Ascending aorta (tissue), 2 donors: ENCODE measurements at regions not wholly inside any gene's neighbourhood (a gene's known extent, or its start where the extent isn't known, plus 50 kb on each side); places are given as distances from the start of the nearest gene placed in this dataset.

Experiments used
- DNase-seq, 2 donors: peaks; one replicate each; pipeline ENCODE4 v3.0.0-alpha.2; 2019; ENCODE audit warnings: low spot score in 2 of 2
- H3K27ac ChIP-seq, 2 donors: fragments of 200-600 bp; sonication (generic); one replicate each; pipeline ENCODE4 v1.5.1; 2016 to 2017; ENCODE audit warnings: mild to moderate bottlenecking in 1 of 2
- H3K27me3 ChIP-seq: fragments of 200-600 bp; sonication (generic); one replicate; pipeline ENCODE4 v1.5.1; 2017
- H3K36me3 ChIP-seq, 2 donors: fragments of 200-600 bp; sonication (generic); one replicate each; pipeline ENCODE4 v1.5.1; 2016
- H3K4me1 ChIP-seq, 2 donors: fragments of 200-600 bp; sonication (generic); one replicate each; pipeline ENCODE4 v1.5.1; 2016 to 2017; ENCODE audit warnings: mild to moderate bottlenecking in 1 of 2
- H3K4me3 ChIP-seq, 2 donors: fragments of 200-600 bp; sonication (generic); one replicate each; pipeline ENCODE4 v1.5.1; 2016 to 2017; ENCODE audit warnings: mild to moderate bottlenecking in 1 of 2
- H3K9me3 ChIP-seq, 2 donors: fragments of 200-600 bp; sonication (generic); one replicate each; pipeline ENCODE4 v1.5.1; 2016
- intact Hi-C: fragments of 100-400 bp; cut with DNase I; formaldehyde crosslinking; loops from one replicate; pipeline ENCODE4 v1.15.1; 2023
- TF ChIP-seq, protein P1 (sequence below), 3 experiments: fragments of 200-600 bp in 2 of 3; fragments of 450-650 bp in 1 of 3; sonication (generic) in 2 of 3; IDR thresholded peaks; one replicate each; pipeline ENCODE4 v1.5.1; 2016 to 2019; ENCODE audit warnings: antibody characterized with exemption in 3 of 3, mild to moderate bottlenecking in 1 of 3, moderate library complexity in 1 of 3

DNA sequence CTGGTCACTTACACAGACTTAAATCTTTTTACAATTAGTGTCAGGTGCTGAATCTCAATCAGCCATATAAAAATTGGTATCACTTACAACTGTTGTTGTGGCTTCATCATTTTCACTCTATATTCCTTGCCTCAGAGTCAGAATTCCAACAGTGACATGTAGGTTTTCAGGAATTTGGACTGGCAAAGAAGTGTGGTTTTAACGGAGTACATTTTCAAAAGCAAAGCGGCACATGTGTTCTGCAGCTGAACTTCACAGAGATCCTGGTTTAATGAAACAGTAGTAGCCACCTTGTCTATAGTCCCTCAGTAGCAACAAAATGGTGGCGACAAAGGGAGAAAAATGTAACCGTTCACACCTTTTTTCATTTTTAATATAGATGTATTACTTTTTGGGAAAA lies 486.6 kb downstream of the FAT4 start:
- intact Hi-C loops, result no loop called here
- H3K9me3 ChIP-seq, result no peaks in the 10 kb centered on the region
- H3K27me3 ChIP-seq, result no peaks in the 10 kb centered on the region
- no peak for DNase-seq
- no peaks in the 10 kb centered on the region for H3K36me3 ChIP-seq
- TF ChIP-seq, protein P1, sequence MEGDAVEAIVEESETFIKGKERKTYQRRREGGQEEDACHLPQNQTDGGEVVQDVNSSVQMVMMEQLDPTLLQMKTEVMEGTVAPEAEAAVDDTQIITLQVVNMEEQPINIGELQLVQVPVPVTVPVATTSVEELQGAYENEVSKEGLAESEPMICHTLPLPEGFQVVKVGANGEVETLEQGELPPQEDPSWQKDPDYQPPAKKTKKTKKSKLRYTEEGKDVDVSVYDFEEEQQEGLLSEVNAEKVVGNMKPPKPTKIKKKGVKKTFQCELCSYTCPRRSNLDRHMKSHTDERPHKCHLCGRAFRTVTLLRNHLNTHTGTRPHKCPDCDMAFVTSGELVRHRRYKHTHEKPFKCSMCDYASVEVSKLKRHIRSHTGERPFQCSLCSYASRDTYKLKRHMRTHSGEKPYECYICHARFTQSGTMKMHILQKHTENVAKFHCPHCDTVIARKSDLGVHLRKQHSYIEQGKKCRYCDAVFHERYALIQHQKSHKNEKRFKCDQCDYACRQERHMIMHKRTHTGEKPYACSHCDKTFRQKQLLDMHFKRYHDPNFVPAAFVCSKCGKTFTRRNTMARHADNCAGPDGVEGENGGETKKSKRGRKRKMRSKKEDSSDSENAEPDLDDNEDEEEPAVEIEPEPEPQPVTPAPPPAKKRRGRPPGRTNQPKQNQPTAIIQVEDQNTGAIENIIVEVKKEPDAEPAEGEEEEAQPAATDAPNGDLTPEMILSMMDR (IDR thresholded peaks at IDR 0.05), result no peak
- no peaks in the 10 kb centered on the region for H3K4me1 ChIP-seq
- H3K4me3 ChIP-seq, result no peak overlapping the region
- no peak overlapping the region for H3K27ac ChIP-seq

DNA sequence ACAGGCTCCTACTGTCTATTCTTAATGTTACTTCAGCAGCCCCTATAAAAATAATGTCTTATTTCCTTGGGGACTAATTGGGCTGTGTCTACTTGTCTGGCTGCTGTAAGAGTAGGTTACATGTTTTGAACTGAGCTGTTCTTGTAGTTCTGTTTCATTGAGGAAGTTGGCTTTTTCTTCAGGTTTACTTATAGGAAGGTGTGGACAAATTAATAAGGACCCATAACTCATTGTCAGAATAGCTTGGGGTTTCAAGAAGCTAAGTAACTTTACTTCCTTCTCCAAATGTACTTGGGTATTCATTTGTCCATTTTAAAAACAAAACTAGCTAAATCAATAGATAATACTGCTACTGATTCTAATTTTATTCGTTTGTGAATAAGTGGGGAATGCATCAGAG lies 487.2 kb downstream of the FAT4 start:
- intact Hi-C loops, result no loop called here
- H3K27me3 ChIP-seq, result no peaks in the 10 kb centered on the region
- no peak for DNase-seq
- no peaks in the 10 kb centered on the region for H3K36me3 ChIP-seq
- no peak overlapping the region for H3K4me3 ChIP-seq
- no peak overlapping the region for H3K27ac ChIP-seq
- H3K9me3 ChIP-seq, result no peaks in the 10 kb centered on the region
- no peaks in the 10 kb centered on the region for H3K4me1 ChIP-seq
- TF ChIP-seq, protein P1 (IDR thresholded peaks at IDR 0.05), result no peak

DNA sequence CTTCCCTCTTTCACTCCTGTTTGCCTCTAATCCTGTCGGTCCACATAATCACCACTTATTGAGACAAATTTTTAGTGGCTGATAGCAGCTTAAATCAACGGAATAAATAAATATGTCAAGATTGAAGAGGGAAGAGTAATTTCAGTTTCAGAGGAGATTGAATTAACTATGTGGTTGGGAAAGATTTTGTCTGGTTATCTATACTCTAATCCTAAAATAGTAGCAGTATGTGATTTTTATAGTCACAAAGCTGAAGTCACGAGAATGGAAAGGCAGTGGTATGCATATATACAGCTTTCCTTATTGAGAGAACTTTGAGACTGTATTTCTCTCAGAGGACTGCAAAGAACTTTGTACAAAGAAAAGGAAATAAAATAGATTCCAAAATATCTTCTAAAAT lies 493.3 kb downstream of the FAT4 start:
- Histone ChIP-seq H3K4me1 (no peaks in the 10 kb centered on the region), H3K36me3 (no peaks in the 10 kb centered on the region), H3K27ac (no peak overlapping the region), H3K4me3 (no peak overlapping the region), H3K9me3 (no peaks in the 10 kb centered on the region), H3K27me3 (no peaks in the 10 kb centered on the region)
- intact Hi-C loops, result no loop called here
- TF ChIP-seq, protein P1 (IDR thresholded peaks at IDR 0.05), result no peak
- no peak for DNase-seq

DNA sequence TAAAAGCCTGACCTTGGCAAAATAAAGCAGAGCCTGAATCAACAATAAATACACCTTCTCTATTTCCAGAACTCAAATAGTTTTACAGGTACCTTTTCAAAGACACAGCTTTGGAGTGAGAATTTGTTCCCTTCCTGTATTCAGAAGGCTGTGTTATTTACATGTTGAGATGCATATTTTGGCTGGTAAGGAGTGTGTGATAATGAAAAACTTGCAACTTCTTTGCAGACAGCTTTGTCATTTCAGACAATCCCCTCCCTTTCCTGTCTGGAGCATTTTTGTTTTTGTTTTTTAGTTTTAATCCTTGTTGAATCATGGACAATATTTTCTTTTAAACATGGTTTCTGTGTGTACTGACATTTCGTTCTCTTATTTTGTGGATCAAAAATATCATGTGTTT lies 493.8 kb downstream of the FAT4 start:
- H3K27ac ChIP-seq, result no peak overlapping the region
- no peaks in the 10 kb centered on the region for H3K27me3 ChIP-seq
- H3K4me3 ChIP-seq, result no peak overlapping the region
- TF ChIP-seq, protein P1 (IDR thresholded peaks at IDR 0.05), result no peak
- DNase-seq, result no peak
- intact Hi-C loops, result no loop called here
- H3K4me1 ChIP-seq, result no peaks in the 10 kb centered on the region
- no peaks in the 10 kb centered on the region for H3K36me3 ChIP-seq
- no peaks in the 10 kb centered on the region for H3K9me3 ChIP-seq

DNA sequence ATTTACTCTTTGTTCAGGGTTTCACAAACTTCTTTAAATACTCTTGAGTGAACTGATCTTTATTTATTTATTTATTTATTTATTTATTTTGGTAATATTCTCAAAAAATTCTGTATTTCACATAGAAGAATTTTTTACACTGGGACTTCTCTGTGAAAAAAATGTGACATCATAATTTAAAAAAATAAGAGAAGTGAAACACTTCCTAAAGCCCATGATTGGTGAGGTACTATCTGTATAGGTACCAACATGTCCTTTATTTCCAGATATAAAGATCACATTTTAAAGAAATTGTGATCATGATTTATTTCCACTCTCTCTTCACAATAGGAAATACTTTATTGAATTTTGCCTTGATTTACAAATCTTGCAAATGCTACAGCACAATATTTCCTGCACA lies 497.1 kb downstream of the FAT4 start:
- H3K36me3 ChIP-seq, result no peaks in the 10 kb centered on the region
- H3K4me1 ChIP-seq, result no peaks in the 10 kb centered on the region
- no peak overlapping the region for H3K4me3 ChIP-seq
- H3K9me3 ChIP-seq, result no peaks in the 10 kb centered on the region
- TF ChIP-seq, protein P1 (IDR thresholded peaks at IDR 0.05), result no peak
- no peak overlapping the region for H3K27ac ChIP-seq
- no peak for DNase-seq
- intact Hi-C loops, result no loop called here
- no peaks in the 10 kb centered on the region for H3K27me3 ChIP-seq
